ENCODE measurements at regions not wholly inside any gene's neighbourhood (a gene's known extent, or its start where the extent isn't known, plus 50 kb on each side); places are given as distances from the start of the nearest gene placed in this dataset.

- Mint-ChIP-seq H3K36me3 (ENCODE audit: insufficient read depth) (no peaks in the 10 kb centered on the region), H3K4me1 (ENCODE audit: low read depth) (peaks cover 38% of the 10 kb centered on the region), H3K4me3 (no peak overlapping the region), H3K9me3 (peaks cover 5% of the 10 kb centered on the region), H3K27me3 (ENCODE audit: low read depth) (no peaks in the 10 kb centered on the region)
- DNase-seq (no peak), ATAC-seq (no peak)
Measured at GRCh38 chr10:7027237-7027912, 383.5 kb downstream of the SFMBT2 start.

GRCh38 chr10:7026818-7027217 lies 384.0 kb downstream of the SFMBT2 start:
- DNase-seq: no peak
- no peak for ATAC-seq
- peaks cover 5% of the 10 kb centered on the region for H3K9me3 Mint-ChIP-seq
- H3K36me3 Mint-ChIP-seq (ENCODE audit: insufficient read depth): no peaks in the 10 kb centered on the region
- H3K27me3 Mint-ChIP-seq (ENCODE audit: low read depth): no peaks in the 10 kb centered on the region
- peaks cover 37% of the 10 kb centered on the region for H3K4me1 Mint-ChIP-seq (ENCODE audit: low read depth)
- H3K4me3 Mint-ChIP-seq: no peak overlapping the region

GRCh38 chr10:7025296-7025695 lies 385.5 kb downstream of the SFMBT2 start:
- Mint-ChIP-seq H3K36me3 (ENCODE audit: insufficient read depth) (no peaks in the 10 kb centered on the region), H3K4me3 (no peak overlapping the region), H3K27me3 (ENCODE audit: low read depth) (no peaks in the 10 kb centered on the region), H3K9me3 (peaks cover 6% of the 10 kb centered on the region), H3K4me1 (ENCODE audit: low read depth) (peaks cover 28% of the 10 kb centered on the region)
- no peak for DNase-seq
- no peak for ATAC-seq

GRCh38 chr10:7015457-7015856 lies 395.4 kb downstream of the SFMBT2 start:
- ATAC-seq: no peak

GRCh38 chr10:7014721-7015120 lies 396.1 kb downstream of the SFMBT2 start:
- peaks cover 2% of the 10 kb centered on the region for H3K4me1 Mint-ChIP-seq (ENCODE audit: low read depth)
- H3K36me3 Mint-ChIP-seq (ENCODE audit: insufficient read depth): no peaks in the 10 kb centered on the region
- DNase-seq: no peak
- no peak for ATAC-seq
- peaks cover 6% of the 10 kb centered on the region for H3K9me3 Mint-ChIP-seq
- peaks cover 5% of the 10 kb centered on the region for H3K27me3 Mint-ChIP-seq (ENCODE audit: low read depth)
- no peak overlapping the region for H3K4me3 Mint-ChIP-seq

More at GRCh38 chr10:7015457-7015856, 395.4 kb downstream of the SFMBT2 start:
- Mint-ChIP-seq H3K27me3 (ENCODE audit: low read depth) (no peaks in the 10 kb centered on the region), H3K36me3 (ENCODE audit: insufficient read depth) (no peaks in the 10 kb centered on the region), H3K4me3 (no peak overlapping the region), H3K9me3 (peaks cover 13% of the 10 kb centered on the region), H3K4me1 (ENCODE audit: low read depth) (peaks cover 2% of the 10 kb centered on the region)
- DNase-seq: no peak

- Mint-ChIP-seq H3K9me3 (no peaks in the 10 kb centered on the region), H3K36me3 (ENCODE audit: insufficient read depth) (no peaks in the 10 kb centered on the region), H3K4me1 (ENCODE audit: low read depth) (peaks cover 2% of the 10 kb centered on the region), H3K27me3 (ENCODE audit: low read depth) (peaks cover 5% of the 10 kb centered on the region), H3K4me3 (no peak overlapping the region)
- DNase-seq (no peak), ATAC-seq (no peak)
Measured at GRCh38 chr10:7011994-7012393, 398.8 kb downstream of the SFMBT2 start.

GRCh38 chr10:7008645-7009044 lies 402.2 kb downstream of the SFMBT2 start:
- no peaks in the 10 kb centered on the region for H3K36me3 Mint-ChIP-seq (ENCODE audit: insufficient read depth)
- no peak overlapping the region for H3K4me3 Mint-ChIP-seq
- DNase-seq (no peak), ATAC-seq (no peak)
- H3K9me3 Mint-ChIP-seq: no peaks in the 10 kb centered on the region
- peaks cover 5% of the 10 kb centered on the region for H3K4me1 Mint-ChIP-seq (ENCODE audit: low read depth)
- peaks cover 5% of the 10 kb centered on the region for H3K27me3 Mint-ChIP-seq (ENCODE audit: low read depth)

- no peak for ATAC-seq
- peaks cover 5% of the 10 kb centered on the region for H3K27me3 Mint-ChIP-seq (ENCODE audit: low read depth)
- no peaks in the 10 kb centered on the region for H3K36me3 Mint-ChIP-seq (ENCODE audit: insufficient read depth)
- H3K4me1 Mint-ChIP-seq (ENCODE audit: low read depth): peaks cover 6% of the 10 kb centered on the region
- DNase-seq: no peak
- no peak overlapping the region for H3K4me3 Mint-ChIP-seq
- H3K9me3 Mint-ChIP-seq: no peaks in the 10 kb centered on the region
Measured at GRCh38 chr10:7007600-7008190, 403.1 kb downstream of the SFMBT2 start.

GRCh38 chr10:7006566-7006965 lies 404.3 kb downstream of the SFMBT2 start:
- no peak for ATAC-seq
- no peak overlapping the region for H3K4me3 Mint-ChIP-seq

GRCh38 chr10:7003831-7004395 lies 406.9 kb downstream of the SFMBT2 start:
- ATAC-seq: no peak

More at GRCh38 chr10:7006566-7006965, 404.3 kb downstream of the SFMBT2 start:
- Mint-ChIP-seq H3K27me3 (ENCODE audit: low read depth) (peaks cover 5% of the 10 kb centered on the region), H3K4me1 (ENCODE audit: low read depth) (peaks cover 6% of the 10 kb centered on the region), H3K36me3 (ENCODE audit: insufficient read depth) (no peaks in the 10 kb centered on the region), H3K9me3 (no peaks in the 10 kb centered on the region)
- DNase-seq: no peak

GRCh38 chr10:7000061-7000460 lies 410.8 kb downstream of the SFMBT2 start:
- H3K27me3 Mint-ChIP-seq (ENCODE audit: low read depth): peaks cover 3% of the 10 kb centered on the region
- no peak overlapping the region for H3K4me3 Mint-ChIP-seq
- H3K9me3 Mint-ChIP-seq: no peaks in the 10 kb centered on the region
- H3K4me1 Mint-ChIP-seq (ENCODE audit: low read depth): peaks cover 8% of the 10 kb centered on the region
- no peaks in the 10 kb centered on the region for H3K36me3 Mint-ChIP-seq (ENCODE audit: insufficient read depth)
- DNase-seq (no peak), ATAC-seq (no peak)

More at GRCh38 chr10:7003831-7004395, 406.9 kb downstream of the SFMBT2 start:
- H3K36me3 Mint-ChIP-seq (ENCODE audit: insufficient read depth): no peaks in the 10 kb centered on the region
- peaks cover 8% of the 10 kb centered on the region for H3K4me1 Mint-ChIP-seq (ENCODE audit: low read depth)
- H3K9me3 Mint-ChIP-seq: no peaks in the 10 kb centered on the region
- DNase-seq: no peak
- no peak overlapping the region for H3K4me3 Mint-ChIP-seq
- H3K27me3 Mint-ChIP-seq (ENCODE audit: low read depth): peaks cover 3% of the 10 kb centered on the region

- H3K27me3 Mint-ChIP-seq (ENCODE audit: low read depth): peaks cover 3% of the 10 kb centered on the region
- ATAC-seq (no peak), DNase-seq (no peak)
- H3K36me3 Mint-ChIP-seq (ENCODE audit: insufficient read depth): no peaks in the 10 kb centered on the region
- H3K4me3 Mint-ChIP-seq: no peak overlapping the region
- no peaks in the 10 kb centered on the region for H3K9me3 Mint-ChIP-seq
- H3K4me1 Mint-ChIP-seq (ENCODE audit: low read depth): peaks cover 8% of the 10 kb centered on the region
Measured at GRCh38 chr10:6999232-6999925, 411.5 kb downstream of the SFMBT2 start.

GRCh38 chr10:6997509-6997908 lies 413.3 kb downstream of the SFMBT2 start:
- ATAC-seq: no peak
- Mint-ChIP-seq H3K4me1 (ENCODE audit: low read depth) (peaks cover 2% of the 10 kb centered on the region), H3K36me3 (ENCODE audit: insufficient read depth) (no peaks in the 10 kb centered on the region), H3K4me3 (no peak overlapping the region), H3K27me3 (ENCODE audit: low read depth) (peaks cover 6% of the 10 kb centered on the region), H3K9me3 (no peaks in the 10 kb centered on the region)
- no peak for DNase-seq

- no peaks in the 10 kb centered on the region for H3K36me3 Mint-ChIP-seq (ENCODE audit: insufficient read depth)
- H3K4me1 Mint-ChIP-seq (ENCODE audit: low read depth): peaks cover 2% of the 10 kb centered on the region
- ATAC-seq (no peak), DNase-seq (no peak)
- H3K27me3 Mint-ChIP-seq (ENCODE audit: low read depth): peaks cover 6% of the 10 kb centered on the region
- no peaks in the 10 kb centered on the region for H3K9me3 Mint-ChIP-seq
- no peak overlapping the region for H3K4me3 Mint-ChIP-seq
Measured at GRCh38 chr10:6996431-6996830, 414.4 kb downstream of the SFMBT2 start.
